Gastrocnemius medialis (tissue), 4 donors: ENCODE measurements at regions not wholly inside any gene's neighbourhood (a gene's known extent, or its start where the extent isn't known, plus 50 kb on each side); places are given as distances from the start of the nearest gene placed in this dataset.

Experiments
- ATAC-seq, 2 donors: fragments of 150-250 bp; one replicate each; pipeline ENCODE4 v1.9.1; 2016
- DNase-seq, 2 donors: peaks; one replicate each; pipeline ENCODE4 v3.0.0-alpha.2; 2019
- H3K27ac ChIP-seq, 4 donors: fragments of 200-600 bp; sonication (generic); 1 replicate in 1 of 4; 2 replicates in 3 of 4; pipeline ENCODE4 v1.5.1; 2016 to 2018; ENCODE audit warnings: mild to moderate bottlenecking in 2 of 4, moderate library complexity in 1 of 4
- H3K27me3 ChIP-seq, 3 donors: fragments of 200-600 bp; sonication (generic) in 2 of 3; 1 replicate in 1 of 3; 2 replicates in 2 of 3; pipeline versions ENCODE4 v1.5.1 to v1.6.0; 2016 to 2019; ENCODE audit warnings: mild to moderate bottlenecking in 1 of 3, moderate library complexity in 1 of 3
- H3K36me3 ChIP-seq, 2 donors: fragments of 200-600 bp; sonication (generic) in 1 of 2; one replicate each; pipeline ENCODE4 v1.5.1; 2017 to 2018
- H3K4me1 ChIP-seq, 2 donors: fragments of 200-600 bp; sonication (generic) in 1 of 2; one replicate each; pipeline ENCODE4 v1.5.1; 2016 to 2017; ENCODE audit warnings: mild to moderate bottlenecking in 2 of 2
- H3K4me3 ChIP-seq, 4 donors: fragments of 200-600 bp; sonication (generic) in 3 of 4; 1 replicate in 1 of 4; 2 replicates in 3 of 4; pipeline ENCODE4 v1.5.1; 2016 to 2019; ENCODE audit warnings: mild to moderate bottlenecking in 2 of 4
- H3K9me3 ChIP-seq, 3 donors: fragments of 200-600 bp; sonication (generic) in 2 of 3; 1 replicate in 1 of 3; 2 replicates in 2 of 3; pipeline ENCODE4 v1.5.1; 2016 to 2019
- CTCF ChIP-seq, 5 experiments: fragments of 450-650 bp in 3 of 5; fragments of 200-600 bp in 2 of 5; sonication (generic) in 2 of 5; IDR thresholded peaks in 4 of 5; conservative IDR thresholded peaks in 1 of 5; 1 replicate in 4 of 5; 2 replicates in 1 of 5; pipeline ENCODE4 v1.5.1; 2016 to 2019; ENCODE audit warnings: antibody characterized with exemption in 5 of 5, mild to moderate bottlenecking in 3 of 5, moderate library complexity in 3 of 5
- POLR2A ChIP-seq, 2 donors: fragments of 450-650 bp; IDR thresholded peaks; one replicate each; pipeline ENCODE4 v1.6.1; 2017; ENCODE audit warnings: antibody characterized with exemption in 2 of 2, mild to moderate bottlenecking in 2 of 2, moderate library complexity in 2 of 2
- in situ Hi-C, 4 donors: fragments of 200-750 bp; cut with MboI; loops; one replicate each; pipeline versions ENCODE4 v1.15.0 to v1.8.0; 2017; ENCODE audit warnings: low sequenced_read_pairs in 4 of 4
- intact Hi-C: fragments of 100-400 bp; cut with DNase I; formaldehyde crosslinking; loops from one replicate; pipeline ENCODE4 v1.15.1; 2023; ENCODE audit warnings: low total_unique reads

- intact Hi-C loops: loop anchor here (10.0 kb wide), 1 partner anchor 397 kb away; no protein-coding TSS in a partner anchor
- in situ Hi-C loops: no loop called here
- Histone ChIP-seq H3K36me3 (no peaks in the 10 kb centered on the region), H3K9me3 (no peaks in the 10 kb centered on the region), H3K27ac (no peak overlapping the region), H3K27me3 (no peaks in the 10 kb centered on the region), H3K4me3 (no peak overlapping the region), H3K4me1 (no peaks in the 10 kb centered on the region)
- DNase-seq: no peak
- ATAC-seq: no peak
- TF ChIP-seq CTCF (IDR thresholded peaks at IDR 0.05 in 4 of 5, conservative IDR thresholded peaks at IDR 0.05 in 1 of 5) (no peak), POLR2A (IDR thresholded peaks at IDR 0.05) (no peak)
These were observed 127.5 kb upstream of the SUCLG2 start for GRCh38 chr3:67781871-67782270.

DNA sequence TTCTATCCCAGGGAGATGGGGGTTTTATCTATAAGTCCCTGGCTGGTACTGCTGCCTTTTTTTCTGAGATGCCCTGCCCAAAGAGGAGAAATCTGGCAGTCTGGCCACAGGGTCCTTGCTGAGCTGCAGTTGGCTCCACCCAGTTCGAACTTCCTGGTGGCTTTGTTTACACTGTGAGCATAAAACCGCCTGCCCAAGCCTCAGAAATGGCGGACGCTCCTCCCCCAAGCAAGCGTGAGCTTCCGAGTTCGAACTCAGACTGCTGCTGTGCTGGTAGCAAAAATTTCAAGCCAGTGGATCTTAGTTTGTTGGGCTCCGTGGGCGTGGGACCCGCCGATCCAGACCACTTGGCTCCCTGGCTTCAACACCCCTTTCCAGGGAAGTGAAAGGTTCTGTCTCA lies 126.8 kb upstream of the SUCLG2 start:
- in situ Hi-C loops: no loop called here
- DNase-seq: no peak
- no peaks in the 10 kb centered on the region for H3K4me1 ChIP-seq
- ATAC-seq: no peak
- H3K4me3 ChIP-seq: no peak overlapping the region
- H3K36me3 ChIP-seq: no peaks in the 10 kb centered on the region
- intact Hi-C loops: loop anchor here (10.0 kb wide), 1 partner anchor 396 kb away; no protein-coding TSS in a partner anchor
- TF ChIP-seq CTCF (IDR thresholded peaks at IDR 0.05 in 4 of 5, conservative IDR thresholded peaks at IDR 0.05 in 1 of 5) (no peak), POLR2A (IDR thresholded peaks at IDR 0.05) (no peak)
- no peaks in the 10 kb centered on the region for H3K9me3 ChIP-seq
- no peak overlapping the region for H3K27ac ChIP-seq
- no peaks in the 10 kb centered on the region for H3K27me3 ChIP-seq

GRCh38 chr3:67774676-67775075 lies 120.3 kb upstream of the SUCLG2 start:
- H3K27me3 ChIP-seq: no peaks in the 10 kb centered on the region
- intact Hi-C loops (no loop called here), in situ Hi-C loops (no loop called here)
- DNase-seq (no peak), ATAC-seq (no peak)
- H3K4me3 ChIP-seq: no peak overlapping the region
- H3K27ac ChIP-seq: no peak overlapping the region
- H3K4me1 ChIP-seq: no peaks in the 10 kb centered on the region
- TF ChIP-seq CTCF (IDR thresholded peaks at IDR 0.05 in 4 of 5, conservative IDR thresholded peaks at IDR 0.05 in 1 of 5): no peak
- no peak for TF ChIP-seq POLR2A (IDR thresholded peaks at IDR 0.05)
- no peaks in the 10 kb centered on the region for H3K9me3 ChIP-seq
- H3K36me3 ChIP-seq: no peaks in the 10 kb centered on the region

DNA sequence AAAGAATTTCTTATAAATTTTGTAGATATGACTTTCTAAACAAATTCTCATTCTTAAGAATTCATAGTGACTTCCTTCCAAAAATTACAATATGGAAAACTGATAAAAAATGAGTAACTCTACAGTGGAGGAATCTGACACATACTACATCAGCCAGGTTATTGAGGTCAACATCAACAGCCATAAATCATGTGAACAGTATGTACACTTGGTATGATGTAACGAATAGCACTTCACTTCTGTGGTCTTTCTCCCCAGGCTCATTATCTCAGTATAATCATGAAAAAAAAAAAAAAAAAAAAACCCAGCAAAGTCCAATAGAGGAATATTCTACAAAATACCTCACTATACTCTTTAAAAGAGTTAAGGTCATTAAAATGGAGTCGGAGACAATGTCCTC lies 111.2 kb upstream of the SUCLG2 start:
- Histone ChIP-seq H3K4me3 (no peak overlapping the region), H3K4me1 (no peaks in the 10 kb centered on the region), H3K9me3 (no peaks in the 10 kb centered on the region), H3K27me3 (no peaks in the 10 kb centered on the region), H3K27ac (no peak overlapping the region), H3K36me3 (no peaks in the 10 kb centered on the region)
- TF ChIP-seq POLR2A (IDR thresholded peaks at IDR 0.05): no peak
- TF ChIP-seq CTCF (IDR thresholded peaks at IDR 0.05 in 4 of 5, conservative IDR thresholded peaks at IDR 0.05 in 1 of 5): no peak
- ATAC-seq: no peak
- in situ Hi-C loops: no loop called here
- intact Hi-C loops: no loop called here
- no peak for DNase-seq

DNA sequence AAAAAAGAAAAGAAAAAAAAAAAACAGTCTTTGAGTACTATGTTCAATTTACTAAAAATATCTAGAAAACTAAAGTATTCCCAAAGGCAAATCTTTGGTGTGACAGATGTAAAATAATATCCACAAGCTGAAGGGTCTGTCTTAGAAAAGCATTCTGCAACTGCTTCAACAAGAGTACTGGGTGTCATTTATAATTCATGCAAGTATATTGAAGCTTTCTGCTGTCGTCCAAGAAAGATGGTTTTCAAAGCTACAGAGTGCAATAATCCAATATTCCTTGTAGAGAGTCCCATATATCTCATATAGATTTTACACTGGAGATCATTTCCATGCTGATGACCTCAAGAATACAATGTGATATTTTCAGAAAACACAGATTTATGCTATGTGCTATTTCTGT lies 90.9 kb upstream of the SUCLG2 start:
- Histone ChIP-seq H3K36me3 (peaks cover 0 to 4% of the 10 kb centered on the region in 2 donors), H3K9me3 (no peaks in the 10 kb centered on the region), H3K27ac (no peak overlapping the region), H3K4me1 (no peaks in the 10 kb centered on the region), H3K4me3 (no peak overlapping the region), H3K27me3 (no peaks in the 10 kb centered on the region)
- in situ Hi-C loops: no loop called here
- no peak for ATAC-seq
- intact Hi-C loops: no loop called here
- DNase-seq: no peak
- no peak for TF ChIP-seq CTCF (IDR thresholded peaks at IDR 0.05 in 4 of 5, conservative IDR thresholded peaks at IDR 0.05 in 1 of 5)
- TF ChIP-seq POLR2A (IDR thresholded peaks at IDR 0.05): no peak
